ENCODE measurements at regions not wholly inside any gene's neighbourhood (a gene's known extent, or its start where the extent isn't known, plus 50 kb on each side); places are given as distances from the start of the nearest gene placed in this dataset.

GRCh38 chr10:8238986-8239385 is 184.5 kb downstream of the GATA3 start:
- TF ChIP-seq CTCF (IDR thresholded peaks at IDR 0.05) (no peak), POLR2A (IDR thresholded peaks at IDR 0.05) (no peak)

Data from esophagus squamous epithelium (tissue), 4 donors.